ENCODE measurements at regions not wholly inside any gene's neighbourhood (a gene's known extent, or its start where the extent isn't known, plus 50 kb on each side); places are given as distances from the start of the nearest gene placed in this dataset.
A peak's percentile ranks its signal among the peaks of the same experiment; 100 is the strongest.

DNA sequence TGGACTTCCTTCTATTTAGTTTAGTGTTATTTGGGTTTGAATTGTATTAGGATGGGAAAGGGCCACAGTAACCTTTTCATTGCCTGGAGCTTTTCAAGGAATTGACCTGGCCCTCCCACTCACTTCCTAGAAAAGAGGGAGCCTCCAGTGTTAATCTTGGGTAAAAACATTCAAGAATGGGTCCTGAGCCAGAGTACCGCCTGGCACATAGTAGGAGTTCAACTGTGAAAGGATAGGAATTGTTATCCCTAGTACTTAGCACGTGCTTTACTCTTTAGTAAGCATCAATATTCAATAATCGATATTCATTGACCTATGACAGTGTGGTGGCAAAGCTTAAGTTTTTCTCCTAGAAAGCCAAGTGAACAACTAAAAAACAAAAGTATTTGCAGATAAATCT, 179.9 kb downstream of the IRS1 start:
- DNase-seq = no peak

DNA sequence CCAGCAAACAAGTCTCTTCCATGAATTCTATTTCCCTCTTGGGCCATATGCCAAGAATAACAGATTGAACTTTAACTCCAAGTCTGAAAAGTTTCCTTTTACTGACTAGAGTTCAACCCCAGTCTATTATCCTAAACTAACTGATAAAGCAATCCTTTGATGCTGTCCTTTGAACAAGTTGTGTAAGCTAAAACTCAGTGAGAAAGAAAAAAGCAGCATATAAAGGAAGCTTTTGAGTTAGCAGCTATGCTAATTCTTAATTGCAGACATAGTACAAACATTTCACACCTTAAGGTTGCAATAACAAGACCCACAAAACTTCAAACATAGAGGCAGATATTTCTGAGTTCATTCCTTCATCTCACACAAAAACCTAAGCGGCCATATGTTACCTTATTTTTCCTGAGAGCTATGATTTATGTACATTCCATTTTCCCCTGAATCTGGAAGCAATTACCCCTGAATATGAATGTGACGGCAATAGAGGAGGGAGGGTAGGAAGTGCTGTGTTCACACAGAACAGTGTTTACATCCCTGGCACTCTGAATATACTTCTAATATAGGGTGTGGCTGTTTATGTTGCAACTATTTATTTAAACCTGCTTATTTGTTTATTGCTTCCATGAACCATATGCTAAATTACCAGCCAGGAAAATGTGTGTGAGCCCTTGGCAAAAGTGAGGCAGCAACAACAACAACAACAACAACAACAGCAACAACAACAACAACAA, 180.6 kb downstream of the IRS1 start:
- no peak for DNase-seq

DNA sequence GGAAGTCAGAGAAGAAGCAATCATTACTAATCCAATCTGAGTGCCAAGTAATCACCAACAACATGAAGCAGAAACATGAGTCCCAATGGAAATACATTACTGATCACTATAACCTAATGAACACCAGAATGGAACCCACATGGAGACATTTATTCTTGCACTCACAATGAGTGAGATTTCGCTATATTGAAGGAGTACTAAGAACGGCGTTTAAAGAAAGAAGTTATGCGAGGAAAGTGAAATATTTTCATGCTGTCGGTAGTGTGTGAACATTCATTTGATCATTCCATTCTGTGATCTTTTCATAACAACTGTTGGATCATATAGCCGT, 181.1 kb downstream of the IRS1 start:
- DNase-seq = no peak

DNA sequence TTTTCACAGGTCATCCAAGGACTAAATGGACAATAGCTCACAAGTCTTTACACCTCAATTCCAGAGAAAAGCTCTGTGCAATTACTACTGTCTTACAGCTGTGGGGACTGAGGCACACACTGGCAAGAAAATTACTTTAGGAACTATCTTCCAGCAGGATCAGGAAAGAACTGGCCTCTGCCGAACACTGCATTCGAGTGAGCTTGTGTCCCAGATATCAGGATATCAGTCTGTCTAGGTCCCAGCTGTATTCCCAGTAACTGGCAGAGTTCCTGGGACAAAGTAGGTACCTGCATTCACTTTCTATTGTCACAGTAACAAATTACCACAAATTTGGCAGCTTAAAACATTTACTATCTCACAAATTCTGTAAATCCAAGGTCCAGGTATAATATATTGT, 183.7 kb downstream of the IRS1 start:
- DNase-seq = no peak

DNA sequence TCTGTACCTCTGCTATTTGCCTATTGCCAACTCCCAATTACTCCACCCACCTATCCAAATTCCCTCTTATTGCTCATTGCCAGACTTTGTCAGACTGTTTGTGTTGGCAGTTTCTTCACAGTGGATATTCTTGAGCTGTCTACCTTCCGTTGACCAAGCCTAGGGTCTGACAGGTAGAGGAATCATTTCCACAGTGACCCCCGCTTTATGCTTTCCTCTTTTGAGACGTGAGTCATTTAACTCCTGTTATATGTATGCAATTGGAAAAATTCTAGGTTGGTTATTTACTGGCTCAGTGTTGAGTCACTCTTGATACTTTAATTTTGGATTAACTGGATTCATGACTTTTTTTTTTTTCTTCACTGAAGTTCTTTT, 187.7 kb downstream of the IRS1 start:
- no peak for DNase-seq

DNA sequence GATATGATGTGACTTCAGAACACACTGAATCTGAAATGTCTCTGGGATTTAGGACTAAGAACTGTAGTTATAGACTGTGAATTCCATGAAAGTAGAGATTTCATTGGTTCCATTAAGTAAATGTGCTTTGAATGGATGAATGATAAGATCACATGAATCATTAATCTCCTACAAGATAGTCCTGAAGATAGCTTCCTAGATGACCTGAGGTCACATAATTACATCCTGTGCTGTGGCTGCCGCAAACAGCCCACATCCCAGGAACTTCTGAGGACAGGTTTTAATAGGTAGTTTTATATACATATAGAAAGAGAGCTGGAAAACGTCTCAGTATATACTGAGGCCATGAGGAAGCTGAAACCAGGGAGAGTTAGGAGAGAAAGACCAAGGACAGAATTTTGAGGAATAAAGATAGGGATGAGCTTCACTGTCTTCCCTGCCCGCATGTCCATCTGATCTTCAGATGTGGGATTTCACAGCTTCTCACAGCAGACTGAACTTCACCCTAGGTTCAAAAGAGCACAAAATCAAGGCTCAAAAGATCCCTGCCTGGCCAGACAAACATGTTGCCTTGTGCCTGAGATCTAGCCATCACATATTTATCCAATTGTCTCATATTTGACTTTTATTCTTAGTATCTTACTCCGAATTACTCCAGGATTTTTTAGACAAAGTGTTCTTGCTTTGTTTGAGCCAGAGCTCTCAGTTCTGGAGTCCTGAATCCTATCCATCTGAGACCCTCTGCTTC, 188.2 kb downstream of the IRS1 start:
- no peak for DNase-seq

DNA sequence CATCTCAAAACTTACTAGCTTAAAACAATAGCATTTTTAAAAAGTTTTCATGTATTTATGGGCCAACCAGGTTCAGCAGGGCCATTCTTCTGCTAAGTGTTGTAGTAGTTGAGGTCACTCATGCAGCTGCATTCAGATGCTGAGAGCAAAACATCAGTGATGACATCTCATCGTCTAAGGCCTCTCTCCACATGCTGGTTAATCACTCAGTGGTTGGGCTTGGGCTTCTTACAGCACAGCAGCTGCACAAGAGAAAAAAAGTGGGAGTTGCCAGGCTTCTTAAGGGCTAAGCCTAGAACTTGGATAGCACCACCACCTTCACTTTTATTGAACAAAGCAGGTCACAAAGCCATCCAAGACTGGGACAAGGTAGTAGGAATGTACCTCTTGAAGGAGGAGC, 190.3 kb downstream of the IRS1 start:
- DNase-seq = peak; percentile 25

DNA sequence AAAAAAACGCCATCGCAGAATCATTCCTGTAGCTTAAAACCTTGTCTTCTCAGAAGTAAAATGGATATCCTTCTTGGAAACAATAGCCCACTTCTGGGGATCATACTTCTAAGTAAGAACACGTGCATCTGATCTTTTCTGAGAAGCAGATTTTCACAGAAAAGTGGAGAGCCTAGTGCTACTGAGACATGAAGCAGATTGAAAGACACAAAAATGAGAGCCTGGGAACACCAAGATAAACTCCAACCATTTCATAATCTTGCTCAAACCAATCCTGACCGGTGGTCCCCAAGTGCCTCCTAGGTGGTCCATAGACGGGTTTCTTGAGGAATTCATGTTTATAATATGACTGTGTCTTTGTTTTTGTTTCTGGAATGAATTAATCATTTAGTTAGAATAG, 191.2 kb downstream of the IRS1 start:
- no peak for DNase-seq

DNA sequence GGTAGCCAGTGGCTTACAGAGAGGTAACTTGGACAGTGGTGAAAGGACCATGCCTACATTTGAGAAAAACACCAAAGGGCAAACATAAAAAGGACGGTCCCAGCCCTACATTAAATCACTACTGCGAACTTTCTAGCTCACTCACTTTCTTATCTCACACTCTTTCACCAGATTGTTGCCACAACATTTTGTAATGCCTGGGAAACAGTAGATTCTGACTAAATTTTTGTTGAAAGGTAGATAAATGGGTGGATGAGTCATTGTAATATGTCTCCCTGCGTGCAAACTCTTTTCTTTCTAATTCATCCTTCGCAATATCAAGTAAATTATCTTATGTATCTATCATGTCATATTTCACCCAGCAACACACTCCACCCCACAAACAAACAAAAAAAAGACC, 192.2 kb downstream of the IRS1 start:
- DNase-seq = no peak

DNA sequence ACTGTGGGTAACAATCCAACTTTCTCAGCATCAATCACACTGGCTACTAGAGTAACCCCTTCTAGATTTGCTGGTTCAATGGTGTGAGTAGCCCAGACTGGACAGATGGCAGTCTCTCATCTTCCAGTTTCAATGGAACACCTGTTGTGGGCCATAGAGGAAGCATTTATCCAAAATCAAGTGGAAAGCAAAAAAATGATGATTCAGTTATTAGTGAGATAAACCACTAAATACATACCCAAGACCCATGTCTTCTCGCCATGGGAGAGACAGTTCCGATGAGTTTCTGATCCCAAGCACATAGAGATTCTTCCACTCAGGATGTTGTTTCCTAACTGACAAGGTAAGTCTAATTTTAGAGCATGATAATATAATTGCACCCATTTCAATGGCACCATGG, 194.0 kb downstream of the IRS1 start:
- DNase-seq = no peak

DNA sequence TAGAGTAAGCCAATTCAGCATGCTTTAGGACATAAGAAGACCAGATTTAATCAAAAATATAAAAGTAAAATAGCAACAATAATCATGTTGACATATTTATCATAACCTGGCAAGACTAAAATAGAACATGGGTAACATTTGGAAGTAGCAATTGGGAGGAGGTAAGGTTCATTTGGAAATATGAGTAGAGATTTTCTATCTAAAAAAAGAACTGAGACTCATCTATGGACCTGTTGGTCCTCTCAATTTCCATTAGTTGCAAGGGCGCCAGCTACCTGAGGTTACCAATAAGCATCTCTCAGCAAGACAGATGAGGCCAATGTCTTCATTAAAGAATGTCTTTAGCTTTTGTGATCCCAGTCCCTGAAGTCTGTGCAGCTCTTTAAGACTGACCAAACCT, 196.0 kb downstream of the IRS1 start:
- no peak for DNase-seq

DNA sequence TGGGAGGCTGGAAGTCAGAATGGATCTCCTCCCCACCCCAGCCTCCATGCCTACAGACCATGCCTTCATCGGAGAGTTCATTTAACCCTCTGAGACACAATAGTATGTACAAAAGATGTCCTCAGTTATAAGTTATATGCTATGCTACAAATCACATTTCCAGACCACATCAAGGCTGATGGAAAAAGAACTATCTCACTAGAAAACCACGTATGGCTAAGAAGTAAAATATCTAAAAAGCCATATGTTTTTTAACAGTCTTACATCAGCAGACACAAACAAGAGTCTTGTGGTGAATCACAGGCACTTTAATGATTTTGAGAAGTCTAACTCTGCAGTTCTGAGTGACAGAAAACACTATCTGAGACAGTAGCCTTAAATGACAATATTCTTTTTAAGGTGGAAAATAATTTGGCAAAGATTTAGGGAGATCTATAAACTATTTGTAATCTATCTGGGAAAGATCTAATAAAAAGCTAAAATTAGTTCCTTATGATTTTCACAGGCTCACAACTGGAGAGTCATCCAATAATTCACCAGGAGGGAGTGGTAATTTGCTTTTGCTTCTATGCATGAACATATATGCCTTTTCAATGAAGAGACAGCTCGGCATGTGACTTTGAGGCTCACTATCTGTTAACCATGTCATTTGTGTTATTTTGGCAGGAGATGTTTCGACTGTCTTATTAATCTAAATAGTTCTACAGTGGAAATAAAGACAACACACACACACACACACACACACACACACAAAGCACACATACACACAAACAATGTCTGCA, 197.5 kb downstream of the IRS1 start:
- DNase-seq = no peak

DNA sequence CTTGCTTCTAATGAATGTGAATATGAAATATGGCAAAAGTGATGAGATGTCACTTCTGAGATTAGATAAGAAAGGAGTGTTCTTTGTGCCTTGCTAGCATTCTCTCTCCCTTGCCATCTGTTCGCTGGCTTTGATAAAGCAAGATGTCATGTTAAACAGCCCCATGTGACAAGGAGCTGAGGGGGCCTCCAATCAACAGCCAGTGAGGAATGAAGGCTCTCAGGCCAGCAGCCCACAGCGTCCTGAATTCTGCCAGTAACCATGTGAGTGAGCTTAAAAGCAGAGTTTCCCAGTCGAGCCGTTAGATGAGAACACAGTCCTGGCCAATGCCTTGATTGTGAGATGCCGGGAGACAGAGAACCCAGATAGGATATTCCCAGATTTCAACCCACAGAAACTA, 198.8 kb downstream of the IRS1 start:
- no peak for DNase-seq

DNA sequence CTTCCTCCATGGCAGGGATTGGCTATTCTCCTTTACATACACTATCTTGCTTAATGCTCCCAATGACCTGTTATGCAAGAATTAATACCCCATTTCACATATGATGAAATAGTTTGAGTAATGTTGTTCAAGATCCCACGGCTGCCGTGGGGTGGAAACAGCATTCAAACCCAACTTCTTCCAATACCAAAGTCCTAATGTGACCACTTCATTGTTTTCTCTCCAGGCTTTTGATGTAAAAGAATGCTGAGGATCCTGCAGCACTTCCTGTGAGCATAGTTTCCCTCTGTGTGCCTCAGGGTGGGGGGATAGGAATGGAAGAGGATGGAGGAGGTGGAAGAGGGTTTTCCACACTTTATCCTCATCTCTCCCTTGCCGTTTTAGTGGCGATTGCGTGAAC, 199.4 kb downstream of the IRS1 start:
- no peak for DNase-seq

DNA sequence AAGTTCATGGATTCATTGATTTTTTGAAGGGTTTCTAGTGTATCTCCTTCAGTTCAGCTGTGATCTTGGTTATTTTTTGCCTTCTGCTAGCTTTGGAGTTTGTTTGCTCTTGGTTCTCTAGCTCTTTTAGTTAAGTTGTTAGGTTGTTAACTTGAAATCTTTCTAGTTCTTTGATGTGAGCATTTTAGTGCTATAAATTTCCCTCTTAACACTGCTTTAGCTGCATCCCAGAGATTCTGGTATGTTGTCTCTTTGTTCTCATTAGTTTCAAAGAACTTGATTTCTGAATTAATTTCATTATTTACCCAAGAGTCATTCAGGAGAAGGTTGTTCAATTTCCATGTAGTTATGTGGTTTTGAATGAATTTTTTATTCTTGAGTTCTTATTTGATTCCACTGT, 210.6 kb downstream of the IRS1 start:
- DNase-seq = no peak

DNA sequence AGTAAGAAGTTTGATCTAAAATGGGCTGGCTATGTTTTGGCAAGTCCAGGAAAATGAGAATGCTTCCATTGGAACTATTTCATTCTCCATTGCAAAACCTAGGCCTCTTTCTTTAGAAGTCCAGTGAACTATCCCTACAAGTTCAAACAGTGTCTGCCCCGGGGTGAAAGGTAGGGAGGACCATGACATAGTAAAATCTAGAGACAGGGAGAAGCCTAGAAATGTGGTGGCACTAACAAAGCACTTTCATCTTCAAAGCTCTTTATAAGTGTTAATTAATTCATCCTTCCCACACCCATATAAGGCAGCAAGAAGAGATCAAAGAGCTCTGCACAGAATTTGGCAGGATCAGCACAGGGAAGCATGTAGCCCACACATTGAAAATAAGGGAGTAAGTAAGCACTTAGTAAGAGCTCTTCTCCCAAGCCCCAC, 214.5 kb downstream of the IRS1 start:
- DNase-seq = no peak

DNA sequence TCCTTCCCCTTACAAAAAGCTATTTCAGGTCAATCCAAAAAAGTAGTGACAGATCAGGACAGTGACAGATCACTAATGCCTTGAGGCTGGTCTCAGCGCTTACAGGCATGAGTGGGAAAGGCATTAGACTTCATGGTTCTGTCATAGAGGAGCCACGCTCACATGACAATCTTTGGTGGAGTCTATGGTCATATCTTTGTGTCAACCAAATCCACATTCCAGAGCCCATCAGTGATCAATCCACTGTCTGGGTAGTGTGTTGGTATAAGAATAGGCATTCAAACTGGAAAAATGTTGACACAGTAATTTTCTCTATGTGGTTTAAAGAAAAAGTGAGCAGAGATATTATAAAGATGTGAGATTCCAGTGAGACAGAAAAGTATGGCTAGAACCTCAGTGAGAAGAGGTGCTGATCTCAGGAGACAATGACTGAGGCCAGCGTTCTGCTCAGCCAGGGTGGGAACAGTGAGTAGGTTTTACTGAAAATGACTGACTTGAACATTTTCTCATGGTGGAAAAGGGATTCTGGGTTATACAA, 215.0 kb downstream of the IRS1 start:
- DNase-seq = no peak

DNA sequence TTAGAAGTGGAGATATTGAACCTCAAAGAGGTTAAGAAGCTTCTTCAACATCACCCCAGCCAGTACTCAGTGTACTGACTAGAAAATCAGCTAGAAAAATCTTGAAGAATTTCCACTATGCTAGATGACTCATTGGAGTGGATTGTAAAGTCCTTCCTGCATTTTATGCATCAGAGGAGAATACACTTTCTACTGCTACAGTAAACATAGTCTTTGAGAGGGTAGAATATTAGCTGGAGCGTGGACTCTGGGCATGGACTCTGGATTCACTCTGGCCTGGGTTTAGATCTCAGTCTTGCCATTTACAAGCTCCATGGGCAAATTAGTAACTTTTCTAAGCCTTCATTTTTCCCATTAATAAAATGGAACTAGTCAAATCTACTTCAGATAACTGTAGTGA, 215.9 kb downstream of the IRS1 start:
- DNase-seq = no peak

DNA sequence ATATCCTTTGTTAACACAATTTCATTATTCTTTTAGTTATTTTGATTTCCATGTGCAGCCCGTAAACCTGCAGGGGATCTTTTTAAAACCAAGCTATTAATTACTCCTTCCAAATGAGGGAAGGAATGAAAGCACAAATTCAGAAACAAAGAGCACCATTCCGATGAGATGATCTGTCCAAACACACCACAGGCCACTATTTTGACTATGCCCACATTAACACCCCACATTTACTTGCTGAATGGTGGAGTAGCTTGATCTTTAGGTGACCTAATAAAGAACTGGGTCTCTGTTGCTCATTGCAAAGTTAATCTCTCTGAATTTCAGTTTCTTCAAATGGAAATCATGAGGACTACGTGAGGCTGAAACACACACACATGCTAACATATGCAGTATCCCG, 218.0 kb downstream of the IRS1 start:
- no peak for DNase-seq

DNA sequence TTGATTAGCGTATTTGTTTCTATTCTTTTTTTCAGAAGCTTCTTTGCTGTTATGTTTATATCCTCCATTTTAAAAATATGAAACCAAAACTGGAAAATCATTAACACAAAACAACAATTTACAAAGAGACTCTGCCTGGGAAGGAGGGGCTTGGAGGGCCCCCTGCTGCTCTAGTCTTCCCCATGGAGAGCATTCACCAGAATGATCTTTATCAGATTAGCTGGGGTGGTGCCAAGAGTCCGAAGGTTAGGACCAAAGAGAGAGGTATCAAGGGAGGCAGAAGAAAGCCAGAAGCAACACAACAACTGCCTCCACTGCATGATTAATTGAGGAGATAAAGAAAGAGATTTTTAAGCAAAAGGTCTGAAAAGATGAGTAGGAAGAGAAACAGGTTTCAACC, 218.6 kb downstream of the IRS1 start:
- no peak for DNase-seq

DNA sequence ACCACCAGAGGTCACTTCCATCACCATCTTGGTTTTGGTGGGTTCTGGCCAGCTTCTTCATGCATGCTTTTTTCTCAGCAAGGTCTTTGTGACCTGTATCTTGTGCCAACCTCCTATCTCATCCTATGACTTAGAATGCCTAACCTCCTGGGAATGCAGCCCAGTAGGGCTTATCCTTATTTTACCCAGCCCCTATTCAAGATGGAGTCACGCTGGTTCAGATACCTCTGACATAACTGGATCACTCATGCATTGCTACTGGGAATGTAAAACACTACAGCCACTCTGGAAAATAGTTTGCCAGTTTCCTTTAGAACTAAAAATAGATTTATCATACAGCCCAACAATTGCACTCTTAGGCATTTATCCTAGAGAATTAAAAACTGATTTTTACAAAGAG, 219.2 kb downstream of the IRS1 start:
- no peak for DNase-seq

DNA sequence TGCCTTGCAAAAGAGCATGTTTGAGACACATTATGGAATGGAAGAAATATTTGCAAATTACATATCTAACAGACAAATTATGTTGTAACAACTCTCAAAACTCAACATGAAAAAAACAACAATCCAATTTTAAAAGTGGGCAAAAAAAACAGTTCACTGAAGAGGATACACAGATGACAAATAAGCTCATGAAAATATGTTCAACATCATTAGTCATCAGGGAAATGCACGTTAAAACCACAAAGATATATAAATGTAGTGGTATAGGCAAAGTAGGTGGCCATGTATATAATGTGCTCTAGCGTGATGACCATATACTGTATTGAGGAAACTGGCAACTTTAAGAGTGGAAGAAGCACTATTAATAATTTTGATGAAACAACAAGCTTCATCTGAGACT, 220.1 kb downstream of the IRS1 start:
- no peak for DNase-seq

DNA sequence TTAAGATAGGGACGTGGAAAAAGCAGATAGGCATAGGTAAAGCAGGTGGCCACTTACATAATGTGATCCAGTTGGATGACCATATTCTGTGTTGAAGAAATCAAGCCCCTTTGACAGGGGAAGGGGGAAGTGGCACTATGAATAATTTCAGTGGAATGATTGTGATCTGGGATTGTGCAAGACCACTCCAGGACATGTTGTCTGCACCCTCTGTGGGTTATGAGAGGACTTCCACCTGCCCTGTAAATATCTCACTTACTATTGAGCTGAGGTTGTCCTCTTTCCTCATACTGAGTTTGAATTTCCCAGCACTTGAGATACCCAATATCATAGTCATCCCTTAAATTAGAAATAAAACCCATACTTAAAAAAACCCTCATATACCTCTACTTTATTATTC, 220.7 kb downstream of the IRS1 start:
- DNase-seq = no peak

DNA sequence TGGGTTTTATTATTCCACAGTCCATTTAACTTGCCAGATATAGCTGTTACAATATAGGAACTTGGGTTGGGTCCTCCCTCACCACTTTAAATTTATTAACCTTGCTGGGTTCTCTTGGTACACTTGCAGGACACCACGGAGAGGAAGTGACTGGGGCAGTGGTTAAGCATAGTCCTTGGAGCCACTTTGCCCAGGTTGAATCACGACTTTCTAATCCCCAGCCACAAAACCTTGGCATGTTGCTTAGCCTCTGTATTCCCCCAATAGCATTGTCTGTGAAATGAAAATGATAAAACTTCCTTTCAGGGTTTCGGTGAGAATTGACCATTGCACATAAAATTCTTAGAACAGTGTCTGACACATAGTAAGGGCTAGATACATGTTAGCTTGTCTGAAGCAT, 221.2 kb downstream of the IRS1 start:
- no peak for DNase-seq

Measured in right hindlimb (tissue), 1 donor.